ENCODE measurements at regions not wholly inside any gene's neighbourhood (a gene's known extent, or its start where the extent isn't known, plus 50 kb on each side); places are given as distances from the start of the nearest gene placed in this dataset.

DNA sequence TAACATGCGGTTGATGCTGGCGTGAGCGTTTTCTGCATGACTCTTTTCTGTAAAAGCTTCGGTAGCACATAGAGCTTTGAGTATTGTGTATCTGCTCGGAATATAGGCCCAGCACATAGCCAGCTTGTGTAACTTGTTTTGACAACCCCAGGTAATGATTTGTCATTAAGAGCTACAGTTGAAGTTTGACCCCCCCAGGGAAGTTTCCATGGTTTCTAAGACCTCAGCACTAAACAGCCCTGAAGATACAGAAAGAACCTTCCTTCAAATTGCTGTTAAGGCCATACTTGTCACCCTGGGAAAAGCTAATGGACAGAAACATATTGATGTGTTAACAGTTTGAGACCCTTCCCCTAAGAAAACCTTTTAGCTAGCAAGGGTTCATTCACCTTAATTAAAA lies 380.7 kb downstream of the PRDM2 start:
- H3K9me3 Mint-ChIP-seq = no peaks in the 10 kb centered on the region
- no peaks in the 10 kb centered on the region for H3K36me3 Mint-ChIP-seq
- DNase-seq (ENCODE audit: extremely low spot score, unreplicated experiment) = no peak
- H3K4me3 Mint-ChIP-seq = no peak overlapping the region
- H3K27ac Mint-ChIP-seq = no peak overlapping the region
- TF ChIP-seq CTCF (conservative IDR thresholded peaks at IDR 0.05) = no peak
- no peaks in the 10 kb centered on the region for H3K27me3 Mint-ChIP-seq
- peaks cover 8% of the 10 kb centered on the region for H3K4me1 Mint-ChIP-seq (ENCODE audit: unreplicated experiment)

DNA sequence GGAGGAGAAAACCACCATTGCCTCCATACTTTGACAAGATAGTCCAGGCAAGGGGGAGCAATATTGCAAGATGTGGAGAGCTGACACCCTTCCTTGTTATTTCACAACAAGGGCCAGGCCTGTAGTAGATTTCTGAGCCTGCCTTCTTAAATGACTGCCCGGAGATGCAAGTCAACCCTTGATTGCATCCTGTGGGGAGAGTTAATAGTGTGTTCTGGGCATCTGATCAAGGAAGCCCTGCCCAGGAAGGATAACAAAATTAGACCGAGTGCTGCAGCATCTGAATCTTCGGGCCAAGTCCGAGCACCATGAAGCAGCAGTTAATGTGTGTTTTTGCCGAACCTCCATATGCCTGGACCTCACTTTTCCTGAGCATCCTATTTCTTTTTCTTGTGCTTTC lies 382.3 kb downstream of the PRDM2 start:
- no peaks in the 10 kb centered on the region for H3K9me3 Mint-ChIP-seq
- DNase-seq (ENCODE audit: extremely low spot score, unreplicated experiment) = no peak
- no peaks in the 10 kb centered on the region for H3K36me3 Mint-ChIP-seq
- no peak overlapping the region for H3K4me3 Mint-ChIP-seq
- H3K27ac Mint-ChIP-seq = no peak overlapping the region
- no peak for TF ChIP-seq CTCF (conservative IDR thresholded peaks at IDR 0.05)
- H3K4me1 Mint-ChIP-seq (ENCODE audit: unreplicated experiment) = peaks cover 8% of the 10 kb centered on the region
- no peaks in the 10 kb centered on the region for H3K27me3 Mint-ChIP-seq

- Mint-ChIP-seq H3K9me3 (no peaks in the 10 kb centered on the region), H3K36me3 (no peaks in the 10 kb centered on the region), H3K4me3 (no peak overlapping the region), H3K27me3 (no peaks in the 10 kb centered on the region), H3K4me1 (ENCODE audit: unreplicated experiment) (peaks cover 8% of the 10 kb centered on the region), H3K27ac (no peak overlapping the region)
- DNase-seq (ENCODE audit: extremely low spot score, unreplicated experiment) = no peak
- no peak for TF ChIP-seq CTCF (conservative IDR thresholded peaks at IDR 0.05)
Observed at GRCh38 chr1:14083277-14083676, 383.3 kb downstream of the PRDM2 start.

DNA sequence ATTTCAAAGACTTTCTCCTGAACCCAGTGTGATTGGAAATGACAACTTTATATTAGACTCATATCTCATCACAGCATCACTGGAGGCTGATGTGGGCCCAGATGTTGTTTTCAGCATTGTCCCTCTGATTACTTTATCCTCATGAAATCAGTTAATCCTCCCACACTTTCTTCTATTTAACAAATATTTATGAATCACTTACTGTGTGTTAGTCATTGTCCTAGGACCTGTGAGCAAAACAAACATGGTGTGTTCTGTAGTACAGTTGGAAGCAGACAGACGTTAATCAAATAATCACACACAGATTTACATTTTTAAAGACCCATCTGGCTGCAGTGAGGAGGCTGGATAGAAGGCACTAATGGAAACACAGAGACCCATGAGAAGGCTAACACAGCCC lies 383.7 kb downstream of the PRDM2 start:
- TF ChIP-seq CTCF (conservative IDR thresholded peaks at IDR 0.05) = no peak
- Mint-ChIP-seq H3K9me3 (no peaks in the 10 kb centered on the region), H3K4me1 (ENCODE audit: unreplicated experiment) (peaks cover 8% of the 10 kb centered on the region), H3K36me3 (no peaks in the 10 kb centered on the region), H3K4me3 (no peak overlapping the region), H3K27ac (no peak overlapping the region), H3K27me3 (no peaks in the 10 kb centered on the region)
- no peak for DNase-seq (ENCODE audit: extremely low spot score, unreplicated experiment)

GRCh38 chr1:14090062-14090461 lies 390.1 kb downstream of the PRDM2 start:
- H3K36me3 Mint-ChIP-seq = no peaks in the 10 kb centered on the region
- peaks cover 8% of the 10 kb centered on the region for H3K27me3 Mint-ChIP-seq
- H3K4me3 Mint-ChIP-seq = no peak overlapping the region

More at GRCh38 chr1:14090062-14090461, 390.1 kb downstream of the PRDM2 start:
- no peak for TF ChIP-seq CTCF (conservative IDR thresholded peaks at IDR 0.05)
- no peak for DNase-seq (ENCODE audit: extremely low spot score, unreplicated experiment)
- no peaks in the 10 kb centered on the region for H3K9me3 Mint-ChIP-seq
- no peak overlapping the region for H3K27ac Mint-ChIP-seq
- H3K4me1 Mint-ChIP-seq (ENCODE audit: unreplicated experiment) = no peaks in the 10 kb centered on the region

All from type B pancreatic cell (in vitro differentiated cells).